Gastroesophageal sphincter (tissue), 4 donors: ENCODE measurements at regions not wholly inside any gene's neighbourhood (a gene's known extent, or its start where the extent isn't known, plus 50 kb on each side); places are given as distances from the start of the nearest gene placed in this dataset.

Experiments
- ATAC-seq: fragments of 150-250 bp; one replicate; pipeline ENCODE4 v1.9.1; 2016; ENCODE audit warnings: mild to moderate bottlenecking, moderate library complexity
- H3K27ac ChIP-seq, 4 donors: fragments of 200-600 bp; sonication (generic) in 3 of 4; 1 replicate in 3 of 4; 2 replicates in 1 of 4; pipeline ENCODE4 v1.5.1; 2016 to 2019
- H3K27me3 ChIP-seq: fragments of 200-600 bp; sonication (generic); one replicate; pipeline ENCODE4 v1.5.1; 2019
- H3K36me3 ChIP-seq, 2 donors: fragments of 200-600 bp; sonication (generic); one replicate each; pipeline ENCODE4 v1.5.1; 2019; ENCODE audit warnings: control low read depth in 1 of 2
- H3K4me1 ChIP-seq, 3 donors: fragments of 200-600 bp; sonication (generic); 1 replicate in 2 of 3; 2 replicates in 1 of 3; pipeline ENCODE4 v1.5.1; 2016 to 2019; ENCODE audit warnings: control low read depth in 2 of 3
- H3K4me3 ChIP-seq, 2 donors: fragments of 200-600 bp; sonication (generic); one replicate each; pipeline ENCODE4 v1.5.1; 2019; ENCODE audit warnings: mild to moderate bottlenecking in 1 of 2, moderate library complexity in 1 of 2
- H3K9me3 ChIP-seq, 3 donors: fragments of 200-600 bp; sonication (generic); one replicate each; pipeline ENCODE4 v1.5.1; 2017 to 2019; ENCODE audit warnings: control low read depth in 2 of 3
- CTCF ChIP-seq, 4 experiments: fragments of 200-600 bp in 2 of 4; fragments of 450-650 bp in 2 of 4; sonication (generic) in 1 of 4; IDR thresholded peaks; one replicate each; pipeline ENCODE4 v1.5.1; 2017 to 2019; ENCODE audit warnings: antibody characterized with exemption in 4 of 4, mild to moderate bottlenecking in 2 of 4, moderate library complexity in 2 of 4
- EP300 ChIP-seq: sonication (generic); formaldehyde crosslinking; IDR thresholded peaks from one replicate; pipeline ENCODE4 v1.6.1; 2017; ENCODE audit warnings: antibody characterized with exemption, mild to moderate bottlenecking
- POLR2A ChIP-seq, 2 donors: fragments of 450-650 bp; IDR thresholded peaks; one replicate each; pipeline ENCODE4 v1.6.1; 2017; ENCODE audit warnings: antibody characterized with exemption in 2 of 2, mild to moderate bottlenecking in 2 of 2, moderate library complexity in 1 of 2
- POLR2AphosphoS5 ChIP-seq: sonication (generic); formaldehyde crosslinking; IDR thresholded peaks from one replicate; pipeline ENCODE4 v1.6.1; 2017; ENCODE audit warnings: antibody characterized with exemption
- WGBS, 2 donors: methylation state at CpG; one replicate each; pipeline ENCODE4 v1.1.5; 2018; ENCODE audit warnings: low coverage in 1 of 2; 5-methylcytosine and 5-hydroxymethylcytosine counted together

GRCh38 chr18:67109535-67109934, 407.0 kb downstream of the DSEL start:
- no peak for ATAC-seq
- no peaks in the 10 kb centered on the region for H3K36me3 ChIP-seq

DNA sequence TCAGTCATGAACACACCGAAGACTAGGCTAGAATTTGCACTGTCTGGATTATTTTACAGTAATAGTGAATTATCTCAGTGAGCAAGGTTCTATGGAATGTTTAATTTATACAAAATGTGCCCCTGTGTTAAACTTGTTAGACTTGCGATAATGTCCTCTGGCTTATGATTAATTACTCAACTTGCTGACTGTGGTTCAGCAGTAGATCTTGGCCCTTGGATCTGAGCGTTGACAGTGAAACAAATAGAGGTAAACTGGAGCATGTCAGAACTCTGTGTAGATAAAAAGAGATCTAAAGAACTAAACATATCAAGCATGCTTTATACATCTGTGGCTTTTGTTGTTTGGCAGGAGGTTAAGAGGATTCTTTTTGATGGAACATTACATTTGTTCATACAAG, 407.6 kb downstream of the DSEL start:
- no peaks in the 10 kb centered on the region for H3K27me3 ChIP-seq
- no peak overlapping the region for H3K4me3 ChIP-seq
- no peaks in the 10 kb centered on the region for H3K4me1 ChIP-seq
- no peak overlapping the region for H3K27ac ChIP-seq
- no peaks in the 10 kb centered on the region for H3K9me3 ChIP-seq
- H3K36me3 ChIP-seq: no peaks in the 10 kb centered on the region
- 29% methylated on average over 3 of the region's 3 CpGs for WGBS, 2 donors
- no peak for ATAC-seq
- TF ChIP-seq EP300: no peak
- no peak for TF ChIP-seq POLR2AphosphoS5

More at GRCh38 chr18:67109535-67109934, 407.0 kb downstream of the DSEL start:
- TF ChIP-seq POLR2A (IDR thresholded peaks at IDR 0.05): no peak
- TF ChIP-seq EP300: no peak
- TF ChIP-seq CTCF (IDR thresholded peaks at IDR 0.05): no peak
- no peak for TF ChIP-seq POLR2AphosphoS5
- Histone ChIP-seq H3K4me1 (no peaks in the 10 kb centered on the region), H3K9me3 (no peaks in the 10 kb centered on the region), H3K27me3 (no peaks in the 10 kb centered on the region), H3K27ac (no peak overlapping the region), H3K4me3 (no peak overlapping the region)
- WGBS, 2 donors: 30 to 83% methylated on average over 1 of the region's 1 CpG

DNA sequence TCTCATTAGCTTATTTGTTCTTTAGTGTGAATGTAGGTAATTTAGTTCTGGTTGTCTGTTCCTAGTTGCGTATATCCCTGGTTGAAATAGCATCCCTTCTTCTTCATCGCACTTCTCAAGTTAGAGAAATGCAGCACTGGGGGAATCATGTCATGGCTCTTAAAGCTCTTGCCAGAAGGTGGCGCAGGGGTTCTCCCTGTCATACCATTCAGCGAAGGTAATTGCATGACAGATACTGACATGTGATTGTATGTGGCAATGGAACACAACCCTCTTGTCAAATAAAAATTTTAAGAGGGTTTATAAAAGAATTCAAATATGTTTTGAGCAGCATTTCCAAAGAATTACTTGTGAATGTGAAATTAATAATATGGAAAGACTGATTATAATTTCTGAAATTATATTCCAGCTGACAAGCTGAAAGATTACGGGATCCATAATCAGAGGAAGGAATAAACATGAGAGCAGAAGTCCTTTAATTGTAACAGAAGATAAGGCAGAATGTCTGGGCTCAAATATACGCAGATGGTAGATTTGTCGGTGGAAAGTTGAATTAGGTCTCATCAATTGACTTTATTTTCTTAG, 411.7 kb downstream of the DSEL start:
- no peaks in the 10 kb centered on the region for H3K4me1 ChIP-seq
- H3K36me3 ChIP-seq: no peaks in the 10 kb centered on the region
- WGBS, 2 donors: 25 to 33% methylated on average over 7 of the region's 7 CpGs
- no peaks in the 10 kb centered on the region for H3K9me3 ChIP-seq
- ATAC-seq: peak; percentile 50
- TF ChIP-seq POLR2AphosphoS5: no peak
- TF ChIP-seq CTCF (IDR thresholded peaks at IDR 0.05): peak in 2 of 4 experiments; percentile 37 to 57
- no peak overlapping the region for H3K27ac ChIP-seq
- H3K4me3 ChIP-seq: no peak overlapping the region
- no peaks in the 10 kb centered on the region for H3K27me3 ChIP-seq

DNA sequence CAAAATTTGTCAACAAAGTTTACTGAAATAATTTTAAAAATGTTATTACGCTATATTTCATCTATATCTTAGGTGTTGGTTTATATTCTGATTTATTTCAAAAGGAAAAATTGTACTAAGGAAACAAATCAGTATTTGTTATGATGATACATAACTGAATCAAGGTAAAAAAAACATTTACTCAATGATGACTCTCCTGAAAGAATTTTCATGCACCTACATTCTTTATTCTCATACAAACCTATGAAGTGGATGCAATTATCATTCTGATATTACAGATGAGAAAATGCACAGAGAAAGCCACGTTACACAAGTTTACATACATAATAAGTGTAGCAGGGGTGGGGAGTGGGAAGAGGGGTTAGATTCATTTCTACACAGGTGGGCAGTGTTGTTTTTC, 422.4 kb downstream of the DSEL start:
- no peaks in the 10 kb centered on the region for H3K36me3 ChIP-seq
- no peak overlapping the region for H3K27ac ChIP-seq
- no peak overlapping the region for H3K4me3 ChIP-seq
- WGBS, 2 donors: 76 to 86% methylated on average over 2 of the region's 2 CpGs
- no peak for TF ChIP-seq POLR2A (IDR thresholded peaks at IDR 0.05)
- TF ChIP-seq EP300: no peak
- no peak for TF ChIP-seq POLR2AphosphoS5
- no peak for TF ChIP-seq CTCF (IDR thresholded peaks at IDR 0.05)
- ATAC-seq: no peak
- H3K4me1 ChIP-seq: no peaks in the 10 kb centered on the region
- no peaks in the 10 kb centered on the region for H3K27me3 ChIP-seq
- H3K9me3 ChIP-seq: no peaks in the 10 kb centered on the region

DNA sequence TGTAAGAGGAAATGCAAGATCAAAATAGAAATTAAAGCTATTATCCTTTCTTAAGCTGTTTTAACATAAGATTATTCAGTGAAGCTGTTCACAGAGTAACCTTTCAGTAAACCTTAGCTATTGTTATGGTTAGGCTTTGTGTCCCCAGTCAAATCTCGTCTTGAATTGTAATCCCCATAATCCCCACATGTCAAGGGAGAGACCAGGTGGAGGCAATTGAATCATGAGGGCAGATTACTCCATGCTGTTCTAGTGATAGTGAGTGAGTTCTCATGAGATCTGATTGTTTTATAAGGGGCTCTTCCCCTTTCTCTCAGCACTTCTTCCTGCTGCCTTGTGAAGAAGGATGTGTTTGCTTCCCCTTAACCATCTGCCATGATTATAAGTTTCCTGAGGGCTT, 424.4 kb downstream of the DSEL start:
- Histone ChIP-seq H3K4me1 (no peaks in the 10 kb centered on the region), H3K9me3 (no peaks in the 10 kb centered on the region), H3K36me3 (no peaks in the 10 kb centered on the region), H3K4me3 (no peak overlapping the region), H3K27me3 (no peaks in the 10 kb centered on the region), H3K27ac (no peak overlapping the region)
- TF ChIP-seq CTCF (IDR thresholded peaks at IDR 0.05) (no peak), POLR2AphosphoS5 (no peak), EP300 (no peak), POLR2A (IDR thresholded peaks at IDR 0.05) (no peak)
- ATAC-seq: no peak
- 24% methylated on average over 1 of the region's 1 CpG; no CpG with 5 or more reads in 1 of the 2 donors for WGBS, 2 donors
